ENCODE measurements at regions not wholly inside any gene's neighbourhood (a gene's known extent, or its start where the extent isn't known, plus 50 kb on each side); places are given as distances from the start of the nearest gene placed in this dataset.

DNA sequence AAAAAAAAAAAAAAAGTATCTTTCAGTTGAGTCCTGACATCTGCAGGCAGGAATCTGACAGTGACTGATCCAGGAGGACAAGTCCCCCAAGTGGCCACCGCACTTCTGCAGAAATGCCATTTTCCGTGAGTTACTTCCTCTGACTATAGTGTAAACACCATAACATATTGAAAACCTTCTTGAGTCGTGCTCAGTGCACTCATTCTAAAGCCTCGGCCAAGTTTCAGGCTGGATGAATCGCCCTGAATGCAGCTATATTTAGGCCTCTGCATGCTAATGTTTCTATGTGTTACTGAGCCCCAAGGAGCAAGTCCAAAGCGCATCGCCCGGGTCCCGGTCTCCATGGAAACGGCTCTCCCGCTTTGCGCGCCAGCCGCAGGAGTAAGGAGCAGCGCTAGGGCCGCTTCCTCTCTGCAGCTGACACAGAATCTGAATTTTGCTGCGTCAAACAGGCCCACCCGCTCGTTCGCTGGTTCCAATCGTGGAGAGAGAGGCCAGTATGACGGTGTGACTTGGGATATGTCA is 335.4 kb downstream of the MSX2 start:
- TF ChIP-seq RARB (CRISPR knock-in tag; IDR thresholded peaks at IDR 0.05) (no peak), ZC3H10 (CRISPR knock-in tag; IDR thresholded peaks at IDR 0.05) (no peak), ZFP30 (CRISPR knock-in tag; IDR thresholded peaks at IDR 0.05) (no peak)
- TF ChIP-seq, protein P1, sequence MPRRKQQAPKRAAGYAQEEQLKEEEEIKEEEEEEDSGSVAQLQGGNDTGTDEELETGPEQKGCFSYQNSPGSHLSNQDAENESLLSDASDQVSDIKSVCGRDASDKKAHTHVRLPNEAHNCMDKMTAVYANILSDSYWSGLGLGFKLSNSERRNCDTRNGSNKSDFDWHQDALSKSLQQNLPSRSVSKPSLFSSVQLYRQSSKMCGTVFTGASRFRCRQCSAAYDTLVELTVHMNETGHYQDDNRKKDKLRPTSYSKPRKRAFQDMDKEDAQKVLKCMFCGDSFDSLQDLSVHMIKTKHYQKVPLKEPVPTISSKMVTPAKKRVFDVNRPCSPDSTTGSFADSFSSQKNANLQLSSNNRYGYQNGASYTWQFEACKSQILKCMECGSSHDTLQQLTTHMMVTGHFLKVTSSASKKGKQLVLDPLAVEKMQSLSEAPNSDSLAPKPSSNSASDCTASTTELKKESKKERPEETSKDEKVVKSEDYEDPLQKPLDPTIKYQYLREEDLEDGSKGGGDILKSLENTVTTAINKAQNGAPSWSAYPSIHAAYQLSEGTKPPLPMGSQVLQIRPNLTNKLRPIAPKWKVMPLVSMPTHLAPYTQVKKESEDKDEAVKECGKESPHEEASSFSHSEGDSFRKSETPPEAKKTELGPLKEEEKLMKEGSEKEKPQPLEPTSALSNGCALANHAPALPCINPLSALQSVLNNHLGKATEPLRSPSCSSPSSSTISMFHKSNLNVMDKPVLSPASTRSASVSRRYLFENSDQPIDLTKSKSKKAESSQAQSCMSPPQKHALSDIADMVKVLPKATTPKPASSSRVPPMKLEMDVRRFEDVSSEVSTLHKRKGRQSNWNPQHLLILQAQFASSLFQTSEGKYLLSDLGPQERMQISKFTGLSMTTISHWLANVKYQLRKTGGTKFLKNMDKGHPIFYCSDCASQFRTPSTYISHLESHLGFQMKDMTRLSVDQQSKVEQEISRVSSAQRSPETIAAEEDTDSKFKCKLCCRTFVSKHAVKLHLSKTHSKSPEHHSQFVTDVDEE (CRISPR knock-in tag; IDR thresholded peaks at IDR 0.05), result no peak
- ATAC-seq, result peak; percentile 94

DNA sequence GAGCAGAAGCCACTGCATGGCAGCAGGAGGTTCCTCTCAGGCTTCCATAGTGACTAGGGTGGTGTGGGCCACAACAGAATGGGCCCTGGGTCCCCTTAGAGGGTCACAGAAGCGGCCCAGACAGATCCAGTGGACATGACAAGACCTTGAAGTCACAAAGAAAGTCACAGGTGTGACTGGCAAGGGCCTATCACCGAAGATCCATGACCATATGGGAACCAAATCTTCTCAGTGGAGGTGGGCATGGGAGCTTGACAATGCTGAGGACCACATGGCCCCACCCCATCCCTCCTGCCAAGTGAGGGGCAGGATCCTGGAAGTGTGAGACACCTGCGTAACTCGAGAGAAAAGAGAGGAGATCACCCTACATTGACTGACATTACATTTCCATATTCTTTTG is 332.4 kb downstream of the MSX2 start:
- TF ChIP-seq ZNF565 (CRISPR knock-in tag; conservative IDR thresholded peaks at IDR 0.05; ENCODE audit: low read depth), result no peak
- TF ChIP-seq, protein P2, sequence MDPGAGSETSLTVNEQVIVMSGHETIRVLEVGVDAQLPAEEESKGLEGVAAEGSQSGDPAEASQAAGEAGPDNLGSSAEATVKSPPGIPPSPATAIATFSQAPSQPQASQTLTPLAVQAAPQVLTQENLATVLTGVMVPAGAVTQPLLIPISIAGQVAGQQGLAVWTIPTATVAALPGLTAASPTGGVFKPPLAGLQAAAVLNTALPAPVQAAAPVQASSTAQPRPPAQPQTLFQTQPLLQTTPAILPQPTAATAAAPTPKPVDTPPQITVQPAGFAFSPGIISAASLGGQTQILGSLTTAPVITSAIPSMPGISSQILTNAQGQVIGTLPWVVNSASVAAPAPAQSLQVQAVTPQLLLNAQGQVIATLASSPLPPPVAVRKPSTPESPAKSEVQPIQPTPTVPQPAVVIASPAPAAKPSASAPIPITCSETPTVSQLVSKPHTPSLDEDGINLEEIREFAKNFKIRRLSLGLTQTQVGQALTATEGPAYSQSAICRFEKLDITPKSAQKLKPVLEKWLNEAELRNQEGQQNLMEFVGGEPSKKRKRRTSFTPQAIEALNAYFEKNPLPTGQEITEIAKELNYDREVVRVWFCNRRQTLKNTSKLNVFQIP (CRISPR knock-in tag; IDR thresholded peaks at IDR 0.05; ENCODE audit: borderline replicate concordance, low read depth), result no peak
- TF ChIP-seq GLIS3 (CRISPR knock-in tag; IDR thresholded peaks at IDR 0.05), result no peak
- TF ChIP-seq, protein P3, sequence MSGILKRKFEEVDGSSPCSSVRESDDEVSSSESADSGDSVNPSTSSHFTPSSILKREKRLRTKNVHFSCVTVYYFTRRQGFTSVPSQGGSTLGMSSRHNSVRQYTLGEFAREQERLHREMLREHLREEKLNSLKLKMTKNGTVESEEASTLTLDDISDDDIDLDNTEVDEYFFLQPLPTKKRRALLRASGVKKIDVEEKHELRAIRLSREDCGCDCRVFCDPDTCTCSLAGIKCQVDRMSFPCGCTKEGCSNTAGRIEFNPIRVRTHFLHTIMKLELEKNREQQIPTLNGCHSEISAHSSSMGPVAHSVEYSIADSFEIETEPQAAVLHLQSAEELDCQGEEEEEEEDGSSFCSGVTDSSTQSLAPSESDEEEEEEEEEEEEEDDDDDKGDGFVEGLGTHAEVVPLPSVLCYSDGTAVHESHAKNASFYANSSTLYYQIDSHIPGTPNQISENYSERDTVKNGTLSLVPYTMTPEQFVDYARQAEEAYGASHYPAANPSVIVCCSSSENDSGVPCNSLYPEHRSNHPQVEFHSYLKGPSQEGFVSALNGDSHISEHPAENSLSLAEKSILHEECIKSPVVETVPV (CRISPR knock-in tag; IDR thresholded peaks at IDR 0.05), result no peak
- TF ChIP-seq SNAI2 (CRISPR knock-in tag; IDR thresholded peaks at IDR 0.05), result no peak
- no peak for TF ChIP-seq BACH2 (CRISPR knock-in tag; IDR thresholded peaks at IDR 0.05; ENCODE audit: borderline replicate concordance)
- TF ChIP-seq ZC3H10 (CRISPR knock-in tag; IDR thresholded peaks at IDR 0.05), result no peak
- no peak for TF ChIP-seq ARNTL (CRISPR knock-in tag; IDR thresholded peaks at IDR 0.05; ENCODE audit: borderline replicate concordance, low read depth)
- TF ChIP-seq, protein P4, sequence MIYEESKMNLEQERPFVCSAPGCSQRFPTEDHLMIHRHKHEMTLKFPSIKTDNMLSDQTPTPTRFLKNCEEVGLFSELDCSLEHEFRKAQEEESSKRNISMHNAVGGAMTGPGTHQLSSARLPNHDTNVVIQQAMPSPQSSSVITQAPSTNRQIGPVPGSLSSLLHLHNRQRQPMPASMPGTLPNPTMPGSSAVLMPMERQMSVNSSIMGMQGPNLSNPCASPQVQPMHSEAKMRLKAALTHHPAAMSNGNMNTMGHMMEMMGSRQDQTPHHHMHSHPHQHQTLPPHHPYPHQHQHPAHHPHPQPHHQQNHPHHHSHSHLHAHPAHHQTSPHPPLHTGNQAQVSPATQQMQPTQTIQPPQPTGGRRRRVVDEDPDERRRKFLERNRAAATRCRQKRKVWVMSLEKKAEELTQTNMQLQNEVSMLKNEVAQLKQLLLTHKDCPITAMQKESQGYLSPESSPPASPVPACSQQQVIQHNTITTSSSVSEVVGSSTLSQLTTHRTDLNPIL (CRISPR knock-in tag; IDR thresholded peaks at IDR 0.05; ENCODE audit: low read depth), result no peak
- no peak for TF ChIP-seq ZFP30 (CRISPR knock-in tag; IDR thresholded peaks at IDR 0.05)
- TF ChIP-seq RARB (CRISPR knock-in tag; IDR thresholded peaks at IDR 0.05), result no peak
- no peak for TF ChIP-seq ZNF8 (CRISPR knock-in tag; IDR thresholded peaks at IDR 0.05)
- TF ChIP-seq CSDC2 (CRISPR knock-in tag; IDR thresholded peaks at IDR 0.05), result no peak
- no peak for TF ChIP-seq OSR1 (CRISPR knock-in tag; IDR thresholded peaks at IDR 0.05)

DNA sequence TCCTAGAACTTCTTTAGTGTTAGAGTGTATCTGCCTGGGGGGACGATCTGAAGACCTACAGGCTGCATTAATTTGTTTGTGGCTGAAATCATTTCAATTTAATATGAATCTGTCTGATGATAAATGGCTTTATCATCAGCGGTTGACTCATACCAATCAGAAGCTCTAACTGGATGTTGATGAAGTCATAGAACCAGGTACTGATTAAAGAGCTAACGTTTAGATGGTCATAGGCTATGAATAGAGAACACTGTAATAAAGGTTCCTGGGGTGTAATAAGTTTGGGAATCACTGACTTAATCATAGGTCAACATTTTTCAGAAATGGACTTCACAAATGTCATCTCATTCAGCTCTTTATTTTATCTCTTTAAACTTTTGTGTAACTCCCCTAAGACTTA is 329.9 kb downstream of the MSX2 start:
- ATAC-seq, result no peak
- TF ChIP-seq TOX (CRISPR knock-in tag; IDR thresholded peaks at IDR 0.05; ENCODE audit: borderline replicate concordance) (no peak), RARB (CRISPR knock-in tag; IDR thresholded peaks at IDR 0.05) (no peak)

More for the DNA sequence above, 332.4 kb downstream of the MSX2 start:
- no peak for ATAC-seq

DNA sequence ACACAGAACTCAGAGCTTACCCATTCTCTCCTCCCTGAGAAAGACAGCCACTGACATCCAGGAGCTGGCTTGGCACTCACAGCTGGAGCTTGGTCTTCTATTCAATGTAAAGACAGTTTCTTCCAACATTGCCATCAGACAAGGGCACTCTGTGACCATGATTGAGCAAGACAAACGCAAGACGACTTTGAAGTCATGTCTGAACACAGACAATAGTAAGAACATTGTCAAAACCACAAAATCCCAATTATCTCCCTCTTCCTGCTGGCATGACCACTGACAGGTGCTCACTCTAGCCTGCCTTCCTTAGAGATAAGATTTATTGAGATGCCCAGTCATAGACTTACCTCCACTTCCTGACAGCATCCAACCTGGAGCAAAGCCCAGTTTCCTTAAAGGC is 328.0 kb downstream of the MSX2 start:
- TF ChIP-seq, protein P3 (CRISPR knock-in tag; IDR thresholded peaks at IDR 0.05), result no peak
- TF ChIP-seq ZFP3 (CRISPR knock-in tag; IDR thresholded peaks at IDR 0.05) (no peak), PPARA (CRISPR knock-in tag; IDR thresholded peaks at IDR 0.05; ENCODE audit: borderline replicate concordance) (no peak), ZNF565 (CRISPR knock-in tag; conservative IDR thresholded peaks at IDR 0.05; ENCODE audit: low read depth) (no peak), ESRRG (CRISPR knock-in tag; IDR thresholded peaks at IDR 0.05) (no peak), BACH2 (CRISPR knock-in tag; IDR thresholded peaks at IDR 0.05; ENCODE audit: borderline replicate concordance) (no peak), ZC3H10 (CRISPR knock-in tag; IDR thresholded peaks at IDR 0.05) (no peak), CSDC2 (CRISPR knock-in tag; IDR thresholded peaks at IDR 0.05) (no peak), GLIS3 (CRISPR knock-in tag; IDR thresholded peaks at IDR 0.05) (no peak), ZFP30 (CRISPR knock-in tag; IDR thresholded peaks at IDR 0.05) (no peak), ISL1 (CRISPR knock-in tag; IDR thresholded peaks at IDR 0.05) (no peak), SNAI2 (CRISPR knock-in tag; IDR thresholded peaks at IDR 0.05) (no peak), RARB (CRISPR knock-in tag; IDR thresholded peaks at IDR 0.05) (no peak)
- TF ChIP-seq, protein P4 (CRISPR knock-in tag; IDR thresholded peaks at IDR 0.05; ENCODE audit: low read depth), result no peak
- TF ChIP-seq, protein P5, sequence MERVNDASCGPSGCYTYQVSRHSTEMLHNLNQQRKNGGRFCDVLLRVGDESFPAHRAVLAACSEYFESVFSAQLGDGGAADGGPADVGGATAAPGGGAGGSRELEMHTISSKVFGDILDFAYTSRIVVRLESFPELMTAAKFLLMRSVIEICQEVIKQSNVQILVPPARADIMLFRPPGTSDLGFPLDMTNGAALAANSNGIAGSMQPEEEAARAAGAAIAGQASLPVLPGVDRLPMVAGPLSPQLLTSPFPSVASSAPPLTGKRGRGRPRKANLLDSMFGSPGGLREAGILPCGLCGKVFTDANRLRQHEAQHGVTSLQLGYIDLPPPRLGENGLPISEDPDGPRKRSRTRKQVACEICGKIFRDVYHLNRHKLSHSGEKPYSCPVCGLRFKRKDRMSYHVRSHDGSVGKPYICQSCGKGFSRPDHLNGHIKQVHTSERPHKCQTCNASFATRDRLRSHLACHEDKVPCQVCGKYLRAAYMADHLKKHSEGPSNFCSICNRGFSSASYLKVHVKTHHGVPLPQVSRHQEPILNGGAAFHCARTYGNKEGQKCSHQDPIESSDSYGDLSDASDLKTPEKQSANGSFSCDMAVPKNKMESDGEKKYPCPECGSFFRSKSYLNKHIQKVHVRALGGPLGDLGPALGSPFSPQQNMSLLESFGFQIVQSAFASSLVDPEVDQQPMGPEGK (CRISPR knock-in tag; IDR thresholded peaks at IDR 0.05; ENCODE audit: borderline replicate concordance), result no peak
- no peak for ATAC-seq
